ENCODE measurements at regions not wholly inside any gene's neighbourhood (a gene's known extent, or its start where the extent isn't known, plus 50 kb on each side); places are given as distances from the start of the nearest gene placed in this dataset.
"Not testable (repeated sequence)": the region's sequence is repeated elsewhere in the genome, so short reads cannot be mapped to it uniquely, and the experiment has no call there.

DNA sequence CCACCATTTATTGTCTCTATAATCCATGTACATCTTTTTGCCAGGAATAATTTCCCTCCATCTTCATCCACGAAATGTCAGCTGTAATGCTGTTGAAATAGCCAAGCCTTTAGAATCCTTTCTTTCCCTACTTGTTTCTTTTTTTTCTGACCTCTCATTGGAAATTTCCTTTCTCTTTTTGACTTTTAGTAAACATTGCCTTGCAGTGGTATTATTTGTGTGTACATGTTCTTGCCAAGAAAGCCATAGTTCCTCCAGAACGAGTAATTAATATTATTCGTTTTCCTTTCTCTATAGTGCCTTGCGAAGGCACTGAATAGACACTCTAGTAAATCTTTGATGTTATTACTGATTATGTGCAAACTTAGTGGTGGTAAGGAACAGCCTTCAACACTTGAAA is 282.2 kb downstream of the GJA1 start:
- no peaks in the 10 kb centered on the region for H3K4me1 ChIP-seq (ENCODE audit: control insufficient read depth, insufficient read depth, low read length)
- H3K4me3 ChIP-seq, result no peak overlapping the region
- DNase-seq (ENCODE audit: low read depth, low spot score), result no peak
- H2AFZ ChIP-seq (ENCODE audit: control insufficient read depth, low read depth, low read length), result no peak overlapping the region
- SMC1A ChIA-PET (ENCODE audit: uncharacterized antibody, unreplicated experiment), result no interaction called here
- no peak for FAIRE-seq
- H3K4me2 ChIP-seq (ENCODE audit: control insufficient read depth, insufficient read depth), result no peak overlapping the region
- H3K9me3 ChIP-seq (replicated peaks; ENCODE audit: control insufficient read depth, insufficient read depth, low read length), result no peaks in the 10 kb centered on the region
- RAD21 ChIA-PET (ENCODE audit: unreplicated experiment), result no interaction called here
- 27% methylated on average over 4 of the region's 4 CpGs for WGBS (ENCODE audit: insufficient coverage, insufficient replicate concordance, low lambda C conversion rate, missing lambda C conversion rate)
- no peaks in the 10 kb centered on the region for H4K20me1 ChIP-seq (ENCODE audit: control insufficient read depth, insufficient read depth)
- BruUV-seq (replicated peaks), result no TSS peak
- no peak for ATAC-seq
- TF ChIP-seq GATAD2B (conservative IDR thresholded peaks at IDR 0.05; ENCODE audit: low read depth) (no peak), FOXM1 (IDR thresholded peaks at IDR 0.05; ENCODE audit: low read depth, low read length) (no peak), PAX8 (IDR thresholded peaks at IDR 0.05) (no peak), MXI1 (IDR thresholded peaks at IDR 0.05; ENCODE audit: low read depth, low read length) (no peak), RAD51 (IDR thresholded peaks at IDR 0.05) (no peak), SUZ12 (IDR thresholded peaks at IDR 0.05; ENCODE audit: unreplicated experiment) (no peak), DPF2 (IDR thresholded peaks at IDR 0.05) (no peak)
- TF ChIP-seq, protein P1, sequence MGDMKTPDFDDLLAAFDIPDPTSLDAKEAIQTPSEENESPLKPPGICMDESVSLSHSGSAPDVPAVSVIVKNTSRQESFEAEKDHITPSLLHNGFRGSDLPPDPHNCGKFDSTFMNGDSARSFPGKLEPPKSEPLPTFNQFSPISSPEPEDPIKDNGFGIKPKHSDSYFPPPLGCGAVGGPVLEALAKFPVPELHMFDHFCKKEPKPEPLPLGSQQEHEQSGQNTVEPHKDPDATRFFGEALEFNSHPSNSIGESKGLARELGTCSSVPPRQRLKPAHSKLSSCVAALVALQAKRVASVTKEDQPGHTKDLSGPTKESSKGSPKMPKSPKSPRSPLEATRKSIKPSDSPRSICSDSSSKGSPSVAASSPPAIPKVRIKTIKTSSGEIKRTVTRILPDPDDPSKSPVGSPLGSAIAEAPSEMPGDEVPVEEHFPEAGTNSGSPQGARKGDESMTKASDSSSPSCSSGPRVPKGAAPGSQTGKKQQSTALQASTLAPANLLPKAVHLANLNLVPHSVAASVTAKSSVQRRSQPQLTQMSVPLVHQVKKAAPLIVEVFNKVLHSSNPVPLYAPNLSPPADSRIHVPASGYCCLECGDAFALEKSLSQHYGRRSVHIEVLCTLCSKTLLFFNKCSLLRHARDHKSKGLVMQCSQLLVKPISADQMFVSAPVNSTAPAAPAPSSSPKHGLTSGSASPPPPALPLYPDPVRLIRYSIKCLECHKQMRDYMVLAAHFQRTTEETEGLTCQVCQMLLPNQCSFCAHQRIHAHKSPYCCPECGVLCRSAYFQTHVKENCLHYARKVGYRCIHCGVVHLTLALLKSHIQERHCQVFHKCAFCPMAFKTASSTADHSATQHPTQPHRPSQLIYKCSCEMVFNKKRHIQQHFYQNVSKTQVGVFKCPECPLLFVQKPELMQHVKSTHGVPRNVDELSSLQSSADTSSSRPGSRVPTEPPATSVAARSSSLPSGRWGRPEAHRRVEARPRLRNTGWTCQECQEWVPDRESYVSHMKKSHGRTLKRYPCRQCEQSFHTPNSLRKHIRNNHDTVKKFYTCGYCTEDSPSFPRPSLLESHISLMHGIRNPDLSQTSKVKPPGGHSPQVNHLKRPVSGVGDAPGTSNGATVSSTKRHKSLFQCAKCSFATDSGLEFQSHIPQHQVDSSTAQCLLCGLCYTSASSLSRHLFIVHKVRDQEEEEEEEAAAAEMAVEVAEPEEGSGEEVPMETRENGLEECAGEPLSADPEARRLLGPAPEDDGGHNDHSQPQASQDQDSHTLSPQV (IDR thresholded peaks at IDR 0.05), result no peak
- H3K9ac ChIP-seq (ENCODE audit: control insufficient read depth, insufficient read depth, low read length), result no peak overlapping the region
- no peaks in the 10 kb centered on the region for H3K79me2 ChIP-seq (ENCODE audit: control insufficient read depth, insufficient read depth, low read length)
- in situ Hi-C loops (cut with MboI), result no loop called here
- CTCF ChIA-PET, result no interaction called here
- H3K27ac ChIP-seq (ENCODE audit: control insufficient read depth, insufficient read depth), result no peak overlapping the region
- H3K27me3 ChIP-seq (replicated peaks in 1 of 2; ENCODE audit: control insufficient read depth in 2 of 2, insufficient read depth in 2 of 2, low read length in 1 of 2), result no peaks in the 10 kb centered on the region
- POLR2A ChIA-PET, result no interaction called here
- no peaks in the 10 kb centered on the region for H3K36me3 ChIP-seq (ENCODE audit: control insufficient read depth in 2 of 2, insufficient read depth in 2 of 2, low read length in 1 of 2)
- intact Hi-C loops (cut with micrococcal nuclease; ENCODE audit: unreplicated experiment), result no loop called here

DNA sequence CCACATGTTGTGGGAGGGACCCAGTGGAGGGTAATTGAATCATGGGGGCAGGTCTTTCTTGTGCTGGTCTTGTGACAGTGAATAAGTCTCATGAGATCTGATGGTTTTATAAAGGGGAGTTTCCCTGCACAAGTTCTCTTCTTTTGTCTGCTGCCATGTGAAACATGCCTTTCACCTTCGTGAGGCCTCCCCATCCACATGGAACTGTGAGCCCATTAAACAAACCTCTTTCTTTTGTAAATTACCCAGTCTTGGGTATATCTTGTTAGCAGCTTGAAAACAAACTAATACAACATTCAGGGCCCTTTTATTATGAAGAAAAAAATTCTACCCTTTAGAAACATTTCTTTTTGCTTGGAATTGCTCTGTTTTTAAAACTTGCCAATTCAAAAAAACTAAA is 285.4 kb downstream of the GJA1 start:
- POLR2A ChIA-PET, result not testable (repeated sequence)

More for the DNA sequence above, 285.4 kb downstream of the GJA1 start:
- H3K9me3 ChIP-seq (replicated peaks; ENCODE audit: control insufficient read depth, insufficient read depth, low read length); intact Hi-C loops (cut with micrococcal nuclease; ENCODE audit: unreplicated experiment); in situ Hi-C loops (cut with MboI); H3K27ac ChIP-seq (ENCODE audit: control insufficient read depth, insufficient read depth); BruUV-seq (replicated peaks); H3K79me2 ChIP-seq (ENCODE audit: control insufficient read depth, insufficient read depth, low read length); H3K9ac ChIP-seq (ENCODE audit: control insufficient read depth, insufficient read depth, low read length); H3K27me3 ChIP-seq (replicated peaks in 1 of 2; ENCODE audit: control insufficient read depth in 2 of 2, insufficient read depth in 2 of 2, low read length in 1 of 2); H2AFZ ChIP-seq (ENCODE audit: control insufficient read depth, low read depth, low read length); H3K4me1 ChIP-seq (ENCODE audit: control insufficient read depth, insufficient read depth, low read length); H3K36me3 ChIP-seq (ENCODE audit: control insufficient read depth in 2 of 2, insufficient read depth in 2 of 2, low read length in 1 of 2); FAIRE-seq; H3K4me2 ChIP-seq (ENCODE audit: control insufficient read depth, insufficient read depth); ATAC-seq; SMC1A ChIA-PET (ENCODE audit: uncharacterized antibody, unreplicated experiment); DNase-seq (ENCODE audit: low read depth, low spot score); H3K4me3 ChIP-seq; H4K20me1 ChIP-seq (ENCODE audit: control insufficient read depth, insufficient read depth); RAD21 ChIA-PET (ENCODE audit: unreplicated experiment); CTCF ChIA-PET: not testable (repeated sequence)
- WGBS (ENCODE audit: insufficient coverage, insufficient replicate concordance, low lambda C conversion rate, missing lambda C conversion rate), result 0% methylated on average over 1 of the region's 1 CpG

Data from GM12878 (cell line).